WERI-Rb-1 (cell line): ENCODE measurements at regions not wholly inside any gene's neighbourhood (a gene's known extent, or its start where the extent isn't known, plus 50 kb on each side); places are given as distances from the start of the nearest gene placed in this dataset.

Experiments used
- DNase-seq: peaks from one replicate; pipeline ENCODE4 v3.0.0-alpha.2; 2020
- H3K27ac ChIP-seq: fragments of 250-450 bp; sonication (Bioruptor Pico); 2 replicates; pipeline ENCODE4 v1.5.1; 2020; ENCODE audit warnings: mild to moderate bottlenecking, moderate library complexity
- H3K27me3 ChIP-seq: fragments of 250-450 bp; sonication (Bioruptor Pico); 2 replicates; pipeline ENCODE4 v1.5.1; 2021; ENCODE audit warnings: mild to moderate bottlenecking, low read depth, moderate library complexity; ENCODE audit not compliant: insufficient read depth, severe bottlenecking
- H3K36me3 ChIP-seq: fragments of 250-450 bp; sonication (Bioruptor Pico); 2 replicates; pipeline ENCODE4 v1.5.1; 2020; ENCODE audit warnings: mild to moderate bottlenecking, moderate library complexity
- H3K4me3 ChIP-seq: 2 replicates; pipeline ENCODE4 v1.5.1; 2011; ENCODE audit warnings: low read depth, mild to moderate bottlenecking, control low read depth, low read length
- H3K9me3 ChIP-seq: fragments of 250-450 bp; sonication (Bioruptor Pico); 2 replicates; pipeline ENCODE4 v1.5.1; 2021; ENCODE audit warnings: mild to moderate bottlenecking, moderate library complexity; ENCODE audit not compliant: severe bottlenecking
- TF ChIP-seq, protein P1 (sequence below): IDR thresholded peaks from 2 replicates; pipeline ENCODE4 v1.5.1; 2011; ENCODE audit warnings: low read depth, mild to moderate bottlenecking, control low read depth, inconsistent platforms, low read length

DNA sequence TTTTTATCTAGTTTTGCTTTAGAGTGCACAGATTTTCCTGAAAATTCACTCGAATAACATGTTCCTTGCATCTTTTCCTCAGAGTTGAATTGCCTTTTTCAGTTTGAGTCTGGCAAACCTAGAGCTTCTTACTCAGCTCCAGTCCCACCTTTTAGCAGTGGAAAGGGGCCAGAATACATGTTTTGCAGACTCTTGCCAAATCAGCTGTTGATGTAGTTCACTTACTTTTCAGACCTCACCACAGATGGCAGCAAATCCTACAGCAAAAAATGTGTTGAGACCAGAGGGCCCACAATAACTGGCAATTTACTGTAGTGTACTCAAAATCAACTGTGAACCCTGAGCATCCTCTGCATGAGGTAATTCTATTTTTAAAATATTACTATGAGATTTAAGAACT lies 545.2 kb upstream of the ACO1 start:
- Histone ChIP-seq H3K27ac (no peak overlapping the region), H3K27me3 (no peaks in the 10 kb centered on the region), H3K36me3 (no peaks in the 10 kb centered on the region), H3K9me3 (no peaks in the 10 kb centered on the region), H3K4me3 (no peak overlapping the region)
- TF ChIP-seq, protein P1, sequence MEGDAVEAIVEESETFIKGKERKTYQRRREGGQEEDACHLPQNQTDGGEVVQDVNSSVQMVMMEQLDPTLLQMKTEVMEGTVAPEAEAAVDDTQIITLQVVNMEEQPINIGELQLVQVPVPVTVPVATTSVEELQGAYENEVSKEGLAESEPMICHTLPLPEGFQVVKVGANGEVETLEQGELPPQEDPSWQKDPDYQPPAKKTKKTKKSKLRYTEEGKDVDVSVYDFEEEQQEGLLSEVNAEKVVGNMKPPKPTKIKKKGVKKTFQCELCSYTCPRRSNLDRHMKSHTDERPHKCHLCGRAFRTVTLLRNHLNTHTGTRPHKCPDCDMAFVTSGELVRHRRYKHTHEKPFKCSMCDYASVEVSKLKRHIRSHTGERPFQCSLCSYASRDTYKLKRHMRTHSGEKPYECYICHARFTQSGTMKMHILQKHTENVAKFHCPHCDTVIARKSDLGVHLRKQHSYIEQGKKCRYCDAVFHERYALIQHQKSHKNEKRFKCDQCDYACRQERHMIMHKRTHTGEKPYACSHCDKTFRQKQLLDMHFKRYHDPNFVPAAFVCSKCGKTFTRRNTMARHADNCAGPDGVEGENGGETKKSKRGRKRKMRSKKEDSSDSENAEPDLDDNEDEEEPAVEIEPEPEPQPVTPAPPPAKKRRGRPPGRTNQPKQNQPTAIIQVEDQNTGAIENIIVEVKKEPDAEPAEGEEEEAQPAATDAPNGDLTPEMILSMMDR, result peak; percentile 25; the same call in 1 of the 2 replicates
- no peak for DNase-seq

DNA sequence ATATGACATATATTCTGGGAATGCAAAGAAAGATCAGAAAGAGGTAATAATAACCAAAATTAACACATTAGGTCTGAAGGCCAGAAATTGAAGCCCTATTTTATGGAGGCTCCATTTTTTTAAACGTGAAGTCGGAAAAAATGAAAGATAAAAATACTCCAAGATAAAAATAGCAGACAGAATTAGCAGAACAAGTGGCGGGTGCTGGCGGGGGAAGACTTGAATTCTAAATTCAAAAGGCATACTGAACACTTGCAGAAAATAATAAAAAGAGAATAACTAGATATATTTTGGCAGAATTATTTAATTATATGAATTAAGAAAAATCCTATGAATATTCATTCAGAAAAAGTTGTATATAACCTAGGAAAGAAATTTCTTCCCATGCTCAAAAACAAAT lies 543.7 kb upstream of the ACO1 start:
- H3K36me3 ChIP-seq, result no peaks in the 10 kb centered on the region
- TF ChIP-seq, protein P1, result no peak
- no peak overlapping the region for H3K4me3 ChIP-seq

DNA sequence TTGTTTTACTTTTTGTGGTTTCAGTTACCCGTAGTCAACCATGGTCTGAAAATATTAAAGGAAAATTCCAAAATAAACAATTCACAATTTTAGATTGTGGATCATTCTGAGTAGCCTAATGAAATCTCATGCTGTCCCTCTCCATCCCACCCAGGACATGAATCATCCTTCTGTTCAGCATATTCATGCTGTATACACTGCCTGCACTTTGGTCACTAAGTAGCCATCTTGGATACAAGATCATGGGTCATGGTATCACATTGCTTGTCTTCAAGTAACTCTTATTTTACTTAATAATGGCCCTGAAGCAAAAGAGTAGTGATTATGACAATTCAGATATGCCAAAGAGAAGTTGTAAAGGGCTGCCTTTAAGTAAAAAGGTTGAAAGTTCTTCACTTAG lies 536.5 kb upstream of the ACO1 start:
- Histone ChIP-seq H3K9me3 (no peaks in the 10 kb centered on the region), H3K36me3 (no peaks in the 10 kb centered on the region), H3K27ac (no peak overlapping the region), H3K4me3 (no peak overlapping the region), H3K27me3 (no peaks in the 10 kb centered on the region)
- TF ChIP-seq, protein P1, result no peak
- DNase-seq, result no peak

More for the DNA sequence above, 543.7 kb upstream of the ACO1 start:
- Histone ChIP-seq H3K27me3 (no peaks in the 10 kb centered on the region), H3K9me3 (no peaks in the 10 kb centered on the region), H3K27ac (no peak overlapping the region)
- no peak for DNase-seq

- TF ChIP-seq, protein P1, result no peak
These were observed 535.7 kb upstream of the ACO1 start for GRCh38 chr9:31848505-31849285.

GRCh38 chr9:31854187-31854586 lies 530.3 kb upstream of the ACO1 start:
- Histone ChIP-seq H3K4me3 (no peak overlapping the region), H3K27ac (no peak overlapping the region), H3K9me3 (no peaks in the 10 kb centered on the region), H3K27me3 (no peaks in the 10 kb centered on the region), H3K36me3 (no peaks in the 10 kb centered on the region)
- TF ChIP-seq, protein P1, result no peak
- DNase-seq, result no peak

More at GRCh38 chr9:31848505-31849285, 535.7 kb upstream of the ACO1 start:
- Histone ChIP-seq H3K27ac (no peak overlapping the region), H3K36me3 (no peaks in the 10 kb centered on the region), H3K27me3 (no peaks in the 10 kb centered on the region), H3K9me3 (no peaks in the 10 kb centered on the region), H3K4me3 (no peak overlapping the region)
- DNase-seq, result no peak

- DNase-seq, result no peak
- H3K9me3 ChIP-seq, result no peaks in the 10 kb centered on the region
- no peaks in the 10 kb centered on the region for H3K27me3 ChIP-seq
- H3K27ac ChIP-seq, result no peak overlapping the region
- H3K36me3 ChIP-seq, result no peaks in the 10 kb centered on the region
- H3K4me3 ChIP-seq, result no peak overlapping the region
- TF ChIP-seq, protein P1, result no peak
These were observed 515.6 kb upstream of the ACO1 start for GRCh38 chr9:31868830-31869229.
